C4-2B (cell line): ENCODE measurements at regions not wholly inside any gene's neighbourhood (a gene's known extent, or its start where the extent isn't known, plus 50 kb on each side); places are given as distances from the start of the nearest gene placed in this dataset.

Experiments used
- H3K27ac ChIP-seq: fragments of 450-650 bp; 2 replicates; pipeline ENCODE4 v1.5.1; 2017
- ZFX ChIP-seq: fragments of 450-650 bp; IDR thresholded peaks from 2 replicates; pipeline ENCODE4 v1.6.1; 2017
- TF ChIP-seq, protein P1 (sequence below): fragments of 450-650 bp; conservative IDR thresholded peaks from 2 replicates; pipeline ENCODE4 v1.5.1; 2017; ENCODE audit warnings: mild to moderate bottlenecking

DNA sequence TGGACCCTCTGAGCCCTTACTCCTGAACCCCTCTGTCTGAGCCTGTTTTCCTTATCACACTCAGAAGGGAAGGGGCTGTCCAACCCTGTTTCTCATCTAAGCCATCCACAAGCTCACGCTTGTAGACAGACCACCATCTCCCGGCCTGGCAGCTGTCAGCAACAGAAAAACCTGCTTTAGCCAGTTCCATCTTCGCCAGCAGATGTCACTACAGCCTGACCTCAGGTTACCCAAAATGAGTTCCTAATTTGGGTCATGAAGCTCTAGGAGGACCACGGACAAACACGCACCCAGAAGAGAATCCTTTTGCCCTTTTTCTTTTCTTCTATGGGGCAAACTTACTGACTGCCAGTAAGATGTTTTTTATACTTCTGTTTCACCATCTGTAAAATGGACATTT lies 445.4 kb downstream of the BCOR start:
- TF ChIP-seq, protein P1, sequence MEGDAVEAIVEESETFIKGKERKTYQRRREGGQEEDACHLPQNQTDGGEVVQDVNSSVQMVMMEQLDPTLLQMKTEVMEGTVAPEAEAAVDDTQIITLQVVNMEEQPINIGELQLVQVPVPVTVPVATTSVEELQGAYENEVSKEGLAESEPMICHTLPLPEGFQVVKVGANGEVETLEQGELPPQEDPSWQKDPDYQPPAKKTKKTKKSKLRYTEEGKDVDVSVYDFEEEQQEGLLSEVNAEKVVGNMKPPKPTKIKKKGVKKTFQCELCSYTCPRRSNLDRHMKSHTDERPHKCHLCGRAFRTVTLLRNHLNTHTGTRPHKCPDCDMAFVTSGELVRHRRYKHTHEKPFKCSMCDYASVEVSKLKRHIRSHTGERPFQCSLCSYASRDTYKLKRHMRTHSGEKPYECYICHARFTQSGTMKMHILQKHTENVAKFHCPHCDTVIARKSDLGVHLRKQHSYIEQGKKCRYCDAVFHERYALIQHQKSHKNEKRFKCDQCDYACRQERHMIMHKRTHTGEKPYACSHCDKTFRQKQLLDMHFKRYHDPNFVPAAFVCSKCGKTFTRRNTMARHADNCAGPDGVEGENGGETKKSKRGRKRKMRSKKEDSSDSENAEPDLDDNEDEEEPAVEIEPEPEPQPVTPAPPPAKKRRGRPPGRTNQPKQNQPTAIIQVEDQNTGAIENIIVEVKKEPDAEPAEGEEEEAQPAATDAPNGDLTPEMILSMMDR: peak; percentile 62
- TF ChIP-seq ZFX: no peak
- H3K27ac ChIP-seq: no peak overlapping the region

DNA sequence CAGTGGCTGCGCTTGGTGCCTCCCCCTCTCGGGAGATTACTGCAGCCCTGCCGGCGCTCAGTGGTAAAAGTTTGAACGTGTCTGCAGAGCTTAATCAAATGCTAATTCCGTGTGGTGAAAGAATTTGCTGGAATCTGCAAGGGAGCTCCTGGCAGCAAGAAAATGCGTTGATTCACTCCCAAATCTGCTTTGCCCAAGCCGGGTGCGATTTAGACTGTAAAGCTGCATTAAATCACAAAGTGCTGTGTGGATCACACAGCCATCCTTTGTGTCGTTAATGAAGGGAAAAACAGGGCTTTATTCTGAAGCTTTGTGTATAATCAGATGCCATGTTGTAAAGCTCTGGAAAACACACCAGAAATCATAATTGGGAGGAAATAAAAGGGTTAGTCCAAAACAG lies 444.1 kb downstream of the BCOR start:
- TF ChIP-seq ZFX: no peak
- TF ChIP-seq, protein P1: no peak
- H3K27ac ChIP-seq: no peak overlapping the region

DNA sequence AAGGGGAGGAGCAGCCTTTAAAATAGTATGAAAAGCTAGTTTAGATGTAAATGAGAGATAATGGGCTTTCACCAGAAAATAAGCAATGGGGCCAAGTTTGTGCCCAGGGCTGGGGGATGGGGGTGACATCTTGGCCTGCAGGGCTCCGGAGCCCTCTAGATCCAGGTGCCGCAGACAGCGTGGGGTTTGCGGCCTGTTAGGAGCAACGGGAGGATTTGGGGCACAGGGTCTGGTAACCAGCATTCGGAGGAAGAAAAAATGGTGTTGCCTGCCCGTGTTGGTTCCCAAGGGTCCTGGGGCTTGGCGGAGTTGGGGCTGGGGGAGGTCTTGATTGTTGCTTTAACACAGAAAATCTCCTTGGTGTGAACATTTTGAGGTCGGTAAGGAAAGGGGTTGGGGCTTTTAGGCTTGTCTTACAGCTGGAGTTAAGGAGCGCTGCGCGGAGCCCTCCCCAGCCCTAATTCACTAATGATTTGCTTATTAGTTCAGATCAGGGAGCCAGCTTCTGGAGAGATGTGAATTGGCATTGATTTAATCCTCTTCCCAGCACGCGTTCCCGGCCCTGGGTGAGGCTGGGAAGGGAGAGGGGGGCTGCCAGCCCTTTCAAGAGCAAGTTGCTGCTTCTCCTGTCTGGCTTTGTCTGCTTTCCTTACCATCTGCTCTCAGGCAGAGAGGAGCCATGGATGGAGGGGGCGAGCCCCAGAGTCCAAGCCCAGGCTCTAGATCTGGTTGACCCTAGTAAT lies 443.4 kb downstream of the BCOR start:
- H3K27ac ChIP-seq: no peak overlapping the region

DNA sequence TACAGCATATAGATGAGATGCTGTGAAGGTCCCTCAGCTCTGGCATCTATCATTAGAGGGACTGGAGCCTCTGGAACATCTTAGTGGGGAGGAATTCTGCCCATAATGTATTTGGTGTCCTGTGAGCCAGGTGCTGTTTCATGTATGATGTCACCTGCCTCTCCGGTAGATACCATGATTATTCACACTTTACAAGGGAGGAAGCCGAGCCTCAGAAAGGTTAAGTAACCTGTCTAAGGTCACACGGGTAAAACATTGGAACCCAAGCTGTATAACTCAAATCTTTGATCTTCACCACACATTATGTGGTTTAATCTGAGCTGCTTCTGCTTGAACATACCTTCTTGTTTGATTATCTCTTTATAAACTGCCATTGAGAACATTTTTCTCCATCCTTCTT lies 442.8 kb downstream of the BCOR start:
- no peak for TF ChIP-seq ZFX
- TF ChIP-seq, protein P1: no peak
- H3K27ac ChIP-seq: no peak overlapping the region

More for the DNA sequence above, 443.4 kb downstream of the BCOR start:
- TF ChIP-seq, protein P1: no peak
- TF ChIP-seq ZFX: no peak

DNA sequence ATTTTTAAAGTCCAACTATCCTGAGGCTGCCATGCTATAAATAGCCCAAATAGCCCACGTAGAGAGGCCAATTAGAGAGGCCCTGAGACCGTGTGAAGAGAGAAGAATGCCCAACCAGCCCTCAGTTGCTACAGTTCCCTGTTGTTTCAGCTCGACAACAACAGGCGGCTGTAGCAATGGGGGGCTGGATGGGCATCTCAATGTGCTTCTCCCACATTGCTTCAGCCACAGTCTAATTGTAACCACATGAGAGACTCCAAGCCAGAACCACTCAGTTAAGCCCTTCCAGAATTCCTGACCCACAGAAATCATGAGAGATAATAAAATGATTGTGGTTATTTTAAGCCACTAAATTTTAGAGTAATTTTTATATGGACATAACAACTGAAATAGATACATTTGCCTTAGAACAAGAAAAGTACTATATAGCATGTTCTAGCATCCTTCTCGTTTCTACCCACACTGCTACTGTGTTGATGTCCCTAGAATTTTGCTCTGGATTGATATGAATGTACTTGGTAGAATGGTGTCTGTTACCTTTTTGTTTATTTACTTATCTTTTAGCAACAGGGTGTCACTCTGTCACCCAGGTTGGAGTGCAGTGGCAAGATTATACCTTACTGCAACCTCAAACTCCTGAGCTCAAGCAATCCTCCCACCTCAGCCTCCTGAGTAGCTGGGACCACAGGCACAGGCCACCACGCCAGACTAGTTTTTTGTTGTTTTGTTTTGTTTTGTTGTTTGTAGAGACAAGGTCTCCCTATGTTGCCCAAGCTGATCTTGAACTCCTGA lies 436.4 kb downstream of the BCOR start:
- TF ChIP-seq, protein P1: no peak
- TF ChIP-seq ZFX: no peak
- no peak overlapping the region for H3K27ac ChIP-seq

DNA sequence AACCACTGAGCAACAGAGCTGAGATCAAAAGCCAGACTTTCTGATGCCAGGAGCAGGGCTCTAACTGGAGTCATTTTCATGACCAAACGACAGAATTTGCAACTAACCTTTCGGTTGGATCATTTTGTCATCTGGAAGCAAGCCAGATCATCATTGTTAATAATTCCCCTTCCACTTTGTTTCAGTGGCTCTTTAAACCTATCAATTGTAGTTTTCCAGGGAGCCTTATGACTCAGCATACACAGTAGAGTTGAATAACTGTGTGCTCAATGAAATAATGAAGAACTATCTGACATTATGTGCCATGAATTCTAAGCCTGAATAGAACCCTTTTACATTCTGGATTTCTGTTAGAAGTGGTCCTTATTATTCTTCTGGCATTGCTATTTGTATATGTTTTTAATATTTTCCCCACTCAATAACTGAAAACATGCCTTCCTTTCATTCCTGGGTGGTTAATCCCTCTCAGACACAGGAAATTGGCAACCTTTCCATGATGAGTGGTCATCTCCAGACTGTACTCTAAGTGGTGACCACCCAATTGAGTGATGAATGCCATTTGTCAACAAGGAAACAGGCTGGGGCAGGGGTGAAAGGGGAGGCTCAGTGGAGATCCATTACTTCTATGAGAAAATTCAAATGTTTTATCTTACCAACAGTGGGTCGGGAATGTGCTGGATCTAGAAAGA lies 431.8 kb downstream of the BCOR start:
- no peak for TF ChIP-seq ZFX
- TF ChIP-seq, protein P1: no peak
- H3K27ac ChIP-seq: no peak overlapping the region

DNA sequence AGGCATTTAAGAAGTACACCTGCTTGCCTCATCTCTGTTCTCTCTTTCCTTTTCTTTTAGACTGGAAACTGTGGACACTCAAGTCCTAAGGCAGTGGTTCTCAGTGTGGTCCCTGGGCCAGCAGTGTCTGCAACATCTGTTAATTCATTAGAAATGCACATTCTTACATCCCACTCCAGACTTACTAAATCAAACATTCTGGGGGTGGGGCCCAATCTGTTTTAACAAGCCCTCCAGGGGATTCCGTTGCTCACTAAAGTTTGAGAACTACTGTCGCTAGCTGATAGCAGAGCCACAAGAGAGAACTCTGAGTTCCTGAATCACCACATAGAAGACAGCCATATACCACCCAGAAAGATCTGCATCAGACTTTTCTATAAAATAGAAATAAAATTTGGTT lies 430.6 kb downstream of the BCOR start:
- TF ChIP-seq ZFX: no peak
- TF ChIP-seq, protein P1: no peak
- no peak overlapping the region for H3K27ac ChIP-seq
